ENCODE measurements at regions not wholly inside any gene's neighbourhood (a gene's known extent, or its start where the extent isn't known, plus 50 kb on each side); places are given as distances from the start of the nearest gene placed in this dataset.

DNA sequence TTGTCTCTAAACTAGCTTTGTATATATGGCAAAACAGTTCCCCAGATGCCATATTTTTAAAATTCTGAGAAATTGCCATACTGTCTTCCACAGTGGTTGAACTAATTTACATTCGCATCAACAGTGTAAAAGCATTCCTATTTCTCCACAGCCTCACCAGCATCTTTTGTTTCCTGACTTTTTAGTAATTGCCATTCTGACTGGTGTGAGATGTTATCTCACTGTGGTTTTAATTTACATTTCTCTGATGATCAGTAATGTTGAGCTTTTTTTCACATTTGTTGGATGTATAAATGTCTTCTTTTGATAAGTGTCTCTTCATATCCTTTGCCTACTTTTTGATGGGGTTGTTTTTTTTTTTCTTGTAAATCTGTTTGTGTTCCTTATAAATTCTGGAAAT is 1222.7 kb upstream of the CITED2 start:
- H3K4me1 ChIP-seq (replicated peaks in 1 of 2; ENCODE audit: control insufficient read depth in 2 of 2, insufficient read depth in 2 of 2, low read length in 2 of 2), result no peaks in the 10 kb centered on the region
- H3K4me3 ChIP-seq, result no peak overlapping the region
- no peaks in the 10 kb centered on the region for H3K36me3 ChIP-seq (ENCODE audit: control insufficient read depth, insufficient read depth, low read length)
- no peak for DNase-seq (ENCODE audit: extremely low read depth in 1 of 4, low spot score in 3 of 4)
- no peaks in the 10 kb centered on the region for H4K20me1 ChIP-seq (replicated peaks; ENCODE audit: control insufficient read depth, insufficient read depth, low read length)
- no peak for TF ChIP-seq EHMT2 (IDR thresholded peaks at IDR 0.05)
- TF ChIP-seq, protein P1, sequence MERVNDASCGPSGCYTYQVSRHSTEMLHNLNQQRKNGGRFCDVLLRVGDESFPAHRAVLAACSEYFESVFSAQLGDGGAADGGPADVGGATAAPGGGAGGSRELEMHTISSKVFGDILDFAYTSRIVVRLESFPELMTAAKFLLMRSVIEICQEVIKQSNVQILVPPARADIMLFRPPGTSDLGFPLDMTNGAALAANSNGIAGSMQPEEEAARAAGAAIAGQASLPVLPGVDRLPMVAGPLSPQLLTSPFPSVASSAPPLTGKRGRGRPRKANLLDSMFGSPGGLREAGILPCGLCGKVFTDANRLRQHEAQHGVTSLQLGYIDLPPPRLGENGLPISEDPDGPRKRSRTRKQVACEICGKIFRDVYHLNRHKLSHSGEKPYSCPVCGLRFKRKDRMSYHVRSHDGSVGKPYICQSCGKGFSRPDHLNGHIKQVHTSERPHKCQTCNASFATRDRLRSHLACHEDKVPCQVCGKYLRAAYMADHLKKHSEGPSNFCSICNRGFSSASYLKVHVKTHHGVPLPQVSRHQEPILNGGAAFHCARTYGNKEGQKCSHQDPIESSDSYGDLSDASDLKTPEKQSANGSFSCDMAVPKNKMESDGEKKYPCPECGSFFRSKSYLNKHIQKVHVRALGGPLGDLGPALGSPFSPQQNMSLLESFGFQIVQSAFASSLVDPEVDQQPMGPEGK (CRISPR knock-in tag; IDR thresholded peaks at IDR 0.05; ENCODE audit: borderline replicate concordance), result no peak
- no peak for TF ChIP-seq SIN3B (IDR thresholded peaks at IDR 0.05; ENCODE audit: low read depth)
- TF ChIP-seq, protein P2, sequence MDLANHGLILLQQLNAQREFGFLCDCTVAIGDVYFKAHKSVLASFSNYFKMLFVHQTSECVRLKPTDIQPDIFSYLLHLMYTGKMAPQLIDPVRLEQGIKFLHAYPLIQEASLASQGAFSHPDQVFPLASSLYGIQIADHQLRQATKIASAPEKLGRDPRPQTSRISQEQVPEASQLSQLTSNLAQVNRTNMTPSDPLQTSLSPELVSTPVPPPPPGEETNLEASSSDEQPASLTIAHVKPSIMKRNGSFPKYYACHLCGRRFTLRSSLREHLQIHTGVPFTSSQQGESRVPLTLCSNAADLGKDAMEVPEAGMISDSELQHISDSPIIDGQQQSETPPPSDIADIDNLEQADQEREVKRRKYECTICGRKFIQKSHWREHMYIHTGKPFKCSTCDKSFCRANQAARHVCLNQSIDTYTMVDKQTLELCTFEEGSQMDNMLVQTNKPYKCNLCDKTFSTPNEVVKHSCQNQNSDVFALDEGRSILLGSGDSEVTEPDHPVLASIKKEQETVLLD (IDR thresholded peaks at IDR 0.05), result no peak
- no peak for TF ChIP-seq EP300 (IDR thresholded peaks at IDR 0.05; ENCODE audit: low read length)
- H3K9me3 ChIP-seq (replicated peaks; ENCODE audit: control insufficient read depth, insufficient read depth, low read depth, low read length), result no peaks in the 10 kb centered on the region
- in situ Hi-C loops (cut with MboI), result no loop called here
- H3K9me1 ChIP-seq (ENCODE audit: control insufficient read depth, insufficient read depth, low read length), result no peaks in the 10 kb centered on the region
- CTCF ChIA-PET (ENCODE audit: low intra/inter-chr PET ratio), result no interaction called here
- no peak overlapping the region for H2AFZ ChIP-seq (ENCODE audit: low read depth, low read length)
- no peaks in the 10 kb centered on the region for H3K79me2 ChIP-seq (ENCODE audit: control insufficient read depth, insufficient read depth, low read length)
- H3K4me2 ChIP-seq (ENCODE audit: insufficient read depth, low read length), result no peak overlapping the region
- POLR2A ChIA-PET, result interaction anchor here (0.9 kb wide), 1 partner anchor 22 kb away, joined by 3 read pairs; no protein-coding TSS in a partner anchor
- intact Hi-C loops (cut with micrococcal nuclease), result no loop called here
- H3K27ac ChIP-seq (ENCODE audit: extremely low read depth, low read depth, low read length), result no peak overlapping the region
- no TSS peak for BruUV-seq (replicated peaks)
- no peaks in the 10 kb centered on the region for H3K27me3 ChIP-seq (ENCODE audit: control insufficient read depth in 2 of 2, insufficient read depth in 2 of 2, low read length in 2 of 2)
- H3K9ac ChIP-seq (ENCODE audit: insufficient read depth in 1 of 2, low read depth in 2 of 2, low read length in 2 of 2), result no peak overlapping the region
- no peak for FAIRE-seq
- WGBS (ENCODE audit: insufficient coverage, low coverage, missing lambda C conversion rate), result 46% methylated on average over 1 of the region's 1 CpG
- ATAC-seq, result no peak

Measured in K562 (cell line).